RKO (cell line): ENCODE measurements at regions not wholly inside any gene's neighbourhood (a gene's known extent, or its start where the extent isn't known, plus 50 kb on each side); places are given as distances from the start of the nearest gene placed in this dataset.

Source experiments
- DNase-seq: peaks from one replicate; pipeline ENCODE4 v3.0.0-alpha.2; 2016; ENCODE audit warnings: low spot score

- DNase-seq, result peak; percentile 8
Measured at GRCh38 chr18:39801010-39801409, 2154.0 kb upstream of the PIK3C3 start.

- peak; percentile 50 for DNase-seq
Measured at GRCh38 chr18:39799006-39799405, 2156.0 kb upstream of the PIK3C3 start.

- no peak for DNase-seq
Measured at GRCh38 chr18:39796393-39796792, 2158.6 kb upstream of the PIK3C3 start.

- no peak for DNase-seq
Measured at GRCh38 chr18:39795350-39795749, 2159.7 kb upstream of the PIK3C3 start.

- DNase-seq, result no peak
Measured at GRCh38 chr18:39793609-39794008, 2161.4 kb upstream of the PIK3C3 start.

- DNase-seq, result peak; percentile 15
Measured at GRCh38 chr18:39788383-39788782, 2166.7 kb upstream of the PIK3C3 start.

- no peak for DNase-seq
Measured at GRCh38 chr18:39786477-39786876, 2168.6 kb upstream of the PIK3C3 start.

GRCh38 chr18:39784541-39784940, 2170.5 kb upstream of the PIK3C3 start:
- DNase-seq, result no peak

- DNase-seq, result no peak
Measured at GRCh38 chr18:39781565-39781964, 2173.5 kb upstream of the PIK3C3 start.

- DNase-seq, result no peak
Measured at GRCh38 chr18:39780774-39781173, 2174.3 kb upstream of the PIK3C3 start.

GRCh38 chr18:39779926-39780325, 2175.1 kb upstream of the PIK3C3 start:
- DNase-seq, result no peak

- DNase-seq, result no peak
Measured at GRCh38 chr18:39776766-39777165, 2178.3 kb upstream of the PIK3C3 start.

- DNase-seq, result no peak
Measured at GRCh38 chr18:39774957-39775598, 2180.0 kb upstream of the PIK3C3 start.

GRCh38 chr18:39773646-39774045, 2181.4 kb upstream of the PIK3C3 start:
- DNase-seq, result no peak

GRCh38 chr18:39772155-39772919, 2182.7 kb upstream of the PIK3C3 start:
- no peak for DNase-seq

GRCh38 chr18:39770399-39770798, 2184.6 kb upstream of the PIK3C3 start:
- DNase-seq, result no peak

GRCh38 chr18:39764873-39765272, 2190.2 kb upstream of the PIK3C3 start:
- DNase-seq, result no peak

- no peak for DNase-seq
Measured at GRCh38 chr18:39761273-39761672, 2193.8 kb upstream of the PIK3C3 start.

- no peak for DNase-seq
Measured at GRCh38 chr18:39759926-39760325, 2194.3 kb upstream of the CELF4 start.

GRCh38 chr18:39753178-39753577, 2187.6 kb upstream of the CELF4 start:
- DNase-seq, result no peak

- no peak for DNase-seq
Measured at GRCh38 chr18:39752351-39752750, 2186.8 kb upstream of the CELF4 start.

GRCh38 chr18:39751921-39752320, 2186.3 kb upstream of the CELF4 start:
- DNase-seq, result no peak

- DNase-seq, result no peak
Measured at GRCh38 chr18:39751161-39751560, 2185.6 kb upstream of the CELF4 start.

GRCh38 chr18:39749154-39749553, 2183.6 kb upstream of the CELF4 start:
- DNase-seq, result no peak
